ENCODE measurements at regions not wholly inside any gene's neighbourhood (a gene's known extent, or its start where the extent isn't known, plus 50 kb on each side); places are given as distances from the start of the nearest gene placed in this dataset.

- no peaks in the 10 kb centered on the region for H3K4me1 Mint-ChIP-seq (ENCODE audit: low read depth, unreplicated experiment)
- no peak overlapping the region for H3K27ac Mint-ChIP-seq (ENCODE audit: unreplicated experiment)
Observed at GRCh38 chr11:28760676-28761390, 652.6 kb downstream of the METTL15 start.

GRCh38 chr11:28759311-28759710 lies 651.1 kb downstream of the METTL15 start:
- H3K27me3 Mint-ChIP-seq (ENCODE audit: unreplicated experiment): no peaks in the 10 kb centered on the region
- H3K36me3 Mint-ChIP-seq (ENCODE audit: unreplicated experiment): no peaks in the 10 kb centered on the region
- no peaks in the 10 kb centered on the region for H3K9me3 Mint-ChIP-seq (ENCODE audit: unreplicated experiment)
- no peak overlapping the region for H3K4me3 Mint-ChIP-seq (ENCODE audit: unreplicated experiment)
- no peak for DNase-seq
- no peak overlapping the region for H3K27ac Mint-ChIP-seq (ENCODE audit: unreplicated experiment)
- no peak for TF ChIP-seq CTCF (IDR thresholded peaks at IDR 0.05; ENCODE audit: partially characterized antibody, unreplicated experiment)
- no peaks in the 10 kb centered on the region for H3K4me1 Mint-ChIP-seq (ENCODE audit: low read depth, unreplicated experiment)

More at GRCh38 chr11:28760676-28761390, 652.6 kb downstream of the METTL15 start:
- H3K27me3 Mint-ChIP-seq (ENCODE audit: unreplicated experiment): peaks cover 1% of the 10 kb centered on the region
- H3K4me3 Mint-ChIP-seq (ENCODE audit: unreplicated experiment): no peak overlapping the region
- TF ChIP-seq CTCF (IDR thresholded peaks at IDR 0.05; ENCODE audit: partially characterized antibody, unreplicated experiment): no peak
- DNase-seq: no peak
- no peaks in the 10 kb centered on the region for H3K36me3 Mint-ChIP-seq (ENCODE audit: unreplicated experiment)
- no peaks in the 10 kb centered on the region for H3K9me3 Mint-ChIP-seq (ENCODE audit: unreplicated experiment)

GRCh38 chr11:28757725-28758515 lies 649.7 kb downstream of the METTL15 start:
- Mint-ChIP-seq H3K27me3 (ENCODE audit: unreplicated experiment) (no peaks in the 10 kb centered on the region), H3K4me3 (ENCODE audit: unreplicated experiment) (no peak overlapping the region), H3K9me3 (ENCODE audit: unreplicated experiment) (no peaks in the 10 kb centered on the region), H3K36me3 (ENCODE audit: unreplicated experiment) (no peaks in the 10 kb centered on the region), H3K4me1 (ENCODE audit: low read depth, unreplicated experiment) (no peaks in the 10 kb centered on the region), H3K27ac (ENCODE audit: unreplicated experiment) (no peak overlapping the region)
- TF ChIP-seq CTCF (IDR thresholded peaks at IDR 0.05; ENCODE audit: partially characterized antibody, unreplicated experiment): no peak
- DNase-seq: no peak

- H3K27me3 Mint-ChIP-seq (ENCODE audit: unreplicated experiment): no peaks in the 10 kb centered on the region
- no peaks in the 10 kb centered on the region for H3K4me1 Mint-ChIP-seq (ENCODE audit: low read depth, unreplicated experiment)
- no peaks in the 10 kb centered on the region for H3K9me3 Mint-ChIP-seq (ENCODE audit: unreplicated experiment)
- TF ChIP-seq CTCF (IDR thresholded peaks at IDR 0.05; ENCODE audit: partially characterized antibody, unreplicated experiment): no peak
- H3K27ac Mint-ChIP-seq (ENCODE audit: unreplicated experiment): no peak overlapping the region
- no peak for DNase-seq
- no peaks in the 10 kb centered on the region for H3K36me3 Mint-ChIP-seq (ENCODE audit: unreplicated experiment)
- no peak overlapping the region for H3K4me3 Mint-ChIP-seq (ENCODE audit: unreplicated experiment)
Observed at GRCh38 chr11:28756977-28757376, 648.8 kb downstream of the METTL15 start.

GRCh38 chr11:28743061-28743550 lies 634.9 kb downstream of the METTL15 start:
- H3K36me3 Mint-ChIP-seq (ENCODE audit: unreplicated experiment): no peaks in the 10 kb centered on the region
- no peaks in the 10 kb centered on the region for H3K9me3 Mint-ChIP-seq (ENCODE audit: unreplicated experiment)
- TF ChIP-seq CTCF (IDR thresholded peaks at IDR 0.05; ENCODE audit: partially characterized antibody, unreplicated experiment): no peak
- no peak for DNase-seq
- no peak overlapping the region for H3K27ac Mint-ChIP-seq (ENCODE audit: unreplicated experiment)
- no peaks in the 10 kb centered on the region for H3K27me3 Mint-ChIP-seq (ENCODE audit: unreplicated experiment)
- H3K4me3 Mint-ChIP-seq (ENCODE audit: unreplicated experiment): no peak overlapping the region
- no peaks in the 10 kb centered on the region for H3K4me1 Mint-ChIP-seq (ENCODE audit: low read depth, unreplicated experiment)

All from glutamatergic neuron (in vitro differentiated cells).